NCI-H82 treated with DMSO at 0.1 percent for 48 hours (cell line): ENCODE measurements at regions not wholly inside any gene's neighbourhood (a gene's known extent, or its start where the extent isn't known, plus 50 kb on each side); places are given as distances from the start of the nearest gene placed in this dataset.
A peak's percentile ranks its signal among the peaks of the same experiment; 100 is the strongest.

Source experiments
- DNase-seq: peaks from one replicate; lab custom pipeline; 2025; ENCODE audit not compliant: unreplicated experiment; lab: John Stamatoyannopoulos, UW

DNA sequence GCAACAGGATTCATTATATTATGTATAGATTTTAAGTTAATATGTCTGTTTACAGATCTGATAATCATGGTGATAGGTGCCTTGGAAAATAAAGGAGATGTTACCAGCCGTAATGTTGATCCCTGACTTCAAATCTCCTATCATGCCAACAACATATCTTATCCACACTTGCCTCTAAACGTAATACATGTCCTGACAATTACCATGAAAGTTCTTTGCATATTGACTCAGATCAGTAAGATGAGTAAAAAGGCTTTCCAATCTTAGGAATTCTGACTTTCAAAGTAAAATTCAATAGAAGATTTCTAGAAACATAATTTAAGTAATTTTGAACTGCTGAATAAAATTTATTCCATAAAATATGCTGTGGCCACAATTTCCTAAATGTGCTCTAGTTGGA lies 513.3 kb downstream of the ANKRD50 start:
- DNase-seq = no peak

GRCh38 chr4:124199755-124200154 lies 512.8 kb downstream of the ANKRD50 start:
- DNase-seq = no peak

- DNase-seq = no peak
Measured at GRCh38 chr4:124201636-124202035, 510.9 kb downstream of the ANKRD50 start.

DNA sequence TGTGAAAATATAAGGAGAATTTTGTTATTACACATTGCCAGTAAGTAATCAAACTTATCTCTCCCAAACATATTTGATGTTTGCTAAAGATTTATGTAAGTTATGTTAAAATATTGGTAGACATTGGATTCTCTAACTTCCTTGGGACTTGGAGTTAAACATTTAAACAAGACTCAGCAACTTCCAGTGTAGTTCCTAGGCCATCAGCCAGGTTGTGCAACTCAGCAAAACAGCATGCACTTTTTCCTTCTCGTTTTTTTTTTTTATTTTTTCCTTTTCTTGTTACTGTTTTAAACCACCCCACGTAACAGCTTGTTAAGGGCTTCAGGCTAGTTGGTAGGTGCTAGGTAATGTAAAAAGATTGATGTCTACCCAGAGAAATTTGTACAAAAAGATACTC lies 510.4 kb downstream of the ANKRD50 start:
- no peak for DNase-seq

- no peak for DNase-seq
Measured at GRCh38 chr4:124203613-124204238, 508.8 kb downstream of the ANKRD50 start.

DNA sequence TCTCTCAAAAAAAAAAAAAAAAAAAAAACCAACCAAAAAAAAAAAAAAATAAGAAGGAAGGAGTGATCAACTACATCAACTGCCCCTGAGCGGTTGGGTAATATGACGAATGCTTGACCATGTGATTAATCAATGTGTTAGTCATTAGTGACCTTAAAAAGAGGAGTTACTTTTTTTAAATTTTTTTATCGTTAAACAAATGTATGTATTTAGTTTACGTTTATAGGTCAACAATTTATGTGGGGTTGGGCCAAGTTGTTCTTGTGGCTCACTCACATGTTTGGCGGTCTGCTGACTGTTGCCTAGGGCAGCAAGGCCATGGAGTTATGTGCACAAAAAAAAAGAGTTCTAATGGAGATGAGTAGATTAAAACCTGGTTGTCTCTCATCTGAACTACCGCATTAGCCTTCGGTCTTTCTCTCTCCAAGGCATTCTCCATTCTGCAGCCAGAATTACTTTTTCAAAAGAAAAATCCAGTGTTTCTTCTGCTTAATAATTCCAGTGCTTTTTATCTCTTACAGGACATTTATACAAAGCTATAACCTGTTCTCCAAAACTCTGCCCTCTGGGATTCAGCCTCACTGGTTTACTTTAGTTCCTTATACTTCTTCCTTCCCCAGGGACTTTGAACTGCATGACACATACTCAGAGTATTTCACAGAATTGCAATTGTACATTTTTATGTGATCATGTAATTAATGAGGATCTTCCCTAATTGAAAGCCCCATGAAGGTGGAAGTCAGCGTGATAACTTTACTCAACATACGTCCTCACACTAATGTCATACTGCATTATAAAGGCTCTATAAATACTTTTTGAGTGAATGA lies 505.5 kb downstream of the ANKRD50 start:
- DNase-seq = no peak

DNA sequence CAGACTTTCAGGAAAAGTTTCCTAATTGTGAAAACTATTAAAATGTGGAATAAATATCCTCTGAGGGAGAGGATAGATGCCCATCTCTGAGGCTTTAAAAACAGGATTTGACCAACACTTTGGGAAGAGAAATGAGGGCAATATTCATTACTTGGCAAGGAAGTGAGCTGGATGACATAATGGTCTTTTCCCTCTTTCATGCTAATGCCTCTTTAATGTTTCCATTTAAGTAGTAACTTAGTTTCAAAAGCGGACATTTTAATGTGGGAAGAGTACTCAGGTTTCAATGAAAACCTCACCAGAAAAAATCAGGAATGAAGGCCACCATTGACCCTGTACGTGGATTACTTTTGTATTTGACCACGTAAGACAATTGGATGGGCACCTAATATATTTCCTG lies 503.3 kb downstream of the ANKRD50 start:
- no peak for DNase-seq

- DNase-seq = no peak
Measured at GRCh38 chr4:124209626-124210025, 502.9 kb downstream of the ANKRD50 start.

DNA sequence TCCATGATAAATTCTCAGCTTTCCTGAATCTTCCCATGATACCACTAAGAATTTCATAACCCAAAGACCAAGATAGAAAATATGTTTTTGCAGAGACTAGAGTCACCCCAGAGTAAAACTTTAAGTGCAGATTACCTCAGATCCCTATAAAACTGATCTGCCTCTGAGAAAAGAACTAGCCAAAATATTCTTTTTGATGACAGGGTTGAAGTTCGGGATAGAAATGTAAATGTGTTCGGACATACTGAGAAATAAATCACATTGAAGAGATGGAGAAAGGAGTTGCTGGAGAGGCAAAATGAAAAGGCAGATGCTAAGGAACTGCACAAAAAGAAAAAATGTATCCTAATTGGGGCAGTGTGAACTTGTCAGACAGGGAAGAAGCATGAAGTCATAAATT lies 501.8 kb downstream of the ANKRD50 start:
- no peak for DNase-seq

DNA sequence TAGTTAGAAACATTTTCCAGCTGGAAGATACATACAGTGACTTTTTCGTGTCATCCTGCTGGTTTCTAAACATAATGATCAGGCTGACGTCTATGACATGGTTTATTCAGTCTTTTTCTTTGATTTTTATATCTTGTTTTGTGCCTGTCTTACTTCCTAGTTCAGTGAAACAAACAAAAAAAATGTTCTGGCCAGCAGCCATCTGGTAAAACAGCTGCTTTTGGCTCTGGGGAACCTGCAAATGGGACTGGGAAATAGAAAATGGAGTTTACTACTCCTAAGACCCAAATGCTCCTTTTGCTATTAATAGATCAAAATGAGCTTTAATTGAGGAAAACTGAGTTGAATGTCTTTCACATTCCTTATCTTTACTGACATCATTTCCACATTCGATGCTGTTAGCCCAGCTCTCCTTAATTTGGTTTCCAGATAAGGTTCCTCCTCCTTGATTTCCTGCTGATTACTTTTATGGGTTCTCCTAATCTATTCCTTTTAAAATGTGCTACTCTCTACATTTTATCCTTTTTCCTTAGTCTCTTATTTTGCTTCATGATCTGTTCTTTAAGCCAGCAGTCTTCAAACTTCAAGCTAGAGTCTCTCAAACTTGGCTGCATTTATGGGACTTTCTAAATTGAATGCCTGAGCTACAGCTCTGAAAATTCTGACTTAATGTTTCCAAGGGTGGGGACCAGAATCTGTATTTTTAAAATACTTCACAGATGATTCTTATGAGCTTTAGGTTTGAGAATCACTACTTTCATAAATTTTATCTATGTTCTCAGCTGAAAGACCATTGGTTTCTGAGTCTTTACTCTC lies 499.5 kb downstream of the ANKRD50 start:
- no peak for DNase-seq

GRCh38 chr4:124219389-124219788 lies 493.1 kb downstream of the ANKRD50 start:
- no peak for DNase-seq

GRCh38 chr4:124224256-124224655 lies 488.3 kb downstream of the ANKRD50 start:
- DNase-seq = no peak

DNA sequence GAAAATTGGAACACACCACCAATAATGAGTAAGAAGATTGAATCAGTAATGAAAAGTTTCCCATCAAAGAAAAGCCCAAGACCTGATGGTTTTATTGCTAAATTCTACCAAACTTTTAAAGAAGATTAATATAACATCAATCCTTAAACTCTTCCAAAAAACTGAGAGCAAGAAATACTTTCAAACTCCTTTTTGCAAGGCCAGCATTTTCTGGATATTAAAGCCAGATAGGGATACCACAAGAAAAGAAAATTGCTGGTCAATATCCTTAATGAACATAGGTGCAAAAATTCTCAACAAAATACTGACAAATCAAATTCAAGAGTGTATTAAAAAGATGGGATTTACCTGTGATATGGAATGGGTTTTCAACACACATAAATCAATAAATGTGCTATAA lies 484.6 kb downstream of the ANKRD50 start:
- no peak for DNase-seq

DNA sequence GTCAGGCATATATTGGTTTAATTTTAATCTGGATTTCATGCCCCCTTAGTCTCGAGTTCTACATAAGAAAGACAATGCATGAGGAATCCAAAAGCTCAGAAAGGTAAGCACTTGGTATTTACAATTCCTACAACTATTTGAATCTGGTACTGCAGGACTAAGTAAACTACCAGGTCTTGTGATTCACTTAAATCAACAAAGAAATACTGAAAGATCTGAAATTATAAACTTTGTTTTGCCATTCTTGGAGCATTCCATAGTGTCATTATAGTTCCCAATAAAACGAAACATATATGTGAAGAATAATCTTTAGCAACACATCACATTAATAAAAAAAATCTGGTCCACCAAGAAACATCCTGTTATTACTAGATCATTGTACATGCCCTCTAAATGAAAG lies 482.3 kb downstream of the ANKRD50 start:
- no peak for DNase-seq

DNA sequence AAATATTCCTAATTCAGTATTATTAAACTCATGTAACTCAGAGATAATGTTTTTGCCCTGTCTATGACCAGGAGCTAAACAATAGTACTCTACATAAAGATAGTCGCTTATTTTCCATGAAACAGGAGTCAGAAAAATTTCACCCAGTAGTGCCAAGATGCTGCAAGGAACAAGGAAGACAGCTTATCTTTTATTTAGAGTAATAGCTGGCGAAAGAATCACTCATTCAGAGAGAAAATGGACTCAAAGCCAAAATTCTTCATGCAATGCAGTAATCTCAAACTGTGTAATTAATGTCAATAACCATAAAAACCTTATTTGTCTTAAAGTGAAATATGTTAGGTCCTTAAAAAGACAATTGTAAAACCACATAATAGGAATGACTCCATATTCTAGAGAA lies 477.8 kb downstream of the ANKRD50 start:
- DNase-seq = no peak

- no peak for DNase-seq
Measured at GRCh38 chr4:124243671-124244366, 468.7 kb downstream of the ANKRD50 start.

DNA sequence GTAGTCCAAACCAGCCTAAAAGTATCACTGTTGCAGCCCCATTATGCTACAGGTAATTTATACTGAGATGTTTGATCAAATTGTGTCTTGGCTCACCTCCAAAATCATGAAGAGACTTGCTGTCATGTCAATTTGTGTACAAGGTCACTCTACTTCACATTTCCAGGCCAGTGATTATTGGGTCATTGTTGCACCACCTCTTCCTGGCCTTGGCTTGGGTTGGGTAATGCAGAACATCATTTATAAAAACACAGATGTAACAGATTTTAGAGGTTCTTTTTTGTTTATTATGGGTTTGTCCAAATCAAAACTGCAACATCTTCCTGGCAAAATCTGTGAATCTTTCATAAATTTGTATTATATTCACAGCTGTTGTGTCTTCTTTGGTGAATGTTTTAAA lies 459.5 kb downstream of the ANKRD50 start:
- DNase-seq = no peak

GRCh38 chr4:124262211-124263179 lies 450.0 kb downstream of the ANKRD50 start:
- DNase-seq = peak; percentile 25

GRCh38 chr4:124265701-124266100 lies 446.8 kb downstream of the ANKRD50 start:
- DNase-seq = no peak

- no peak for DNase-seq
Measured at GRCh38 chr4:124266721-124267120, 445.8 kb downstream of the ANKRD50 start.
